CD14-positive monocyte (primary cell): ENCODE measurements at regions not wholly inside any gene's neighbourhood (a gene's known extent, or its start where the extent isn't known, plus 50 kb on each side); places are given as distances from the start of the nearest gene placed in this dataset.

Experiments used
- DNase-seq, 3 donors: peaks; one replicate each; pipeline ENCODE4 v3.0.0-alpha.2; 2011 to 2022
- H2AFZ ChIP-seq: 2 replicates; pipeline ENCODE4 v1.6.0; 2012; ENCODE audit warnings: mild to moderate bottlenecking, low read depth, low read length, inconsistent platforms; ENCODE audit not compliant: insufficient read depth, poor library complexity, severe bottlenecking
- H3K27ac ChIP-seq, 2 donors: 1 replicate in 1 of 2; 2 replicates in 1 of 2; pipeline ENCODE4 v1.5.1; 2012 to 2013; ENCODE audit warnings: low read length in 2 of 2, control low read depth in 1 of 2, inconsistent platforms in 1 of 2, low read depth in 1 of 2, mild to moderate bottlenecking in 1 of 2
- H3K27me3 ChIP-seq, 2 donors: one replicate each; pipeline versions ENCODE4 v1.6.0 to v1.6.1; 2011 to 2013; ENCODE audit warnings: low read length in 2 of 2; ENCODE audit not compliant: control insufficient read depth in 2 of 2, insufficient read depth in 2 of 2
- H3K36me3 ChIP-seq, 2 donors: replicated peaks in 1 of 2; 1 replicate in 1 of 2; 2 replicates in 1 of 2; pipeline versions ENCODE4 v1.5.1 to v1.6.1; 2012 to 2013; ENCODE audit warnings: low read length in 2 of 2, control low read depth in 1 of 2, inconsistent platforms in 1 of 2, mild to moderate bottlenecking in 1 of 2; ENCODE audit not compliant: insufficient read depth in 2 of 2, control insufficient read depth in 1 of 2
- H3K4me1 ChIP-seq, 2 donors: 1 replicate in 1 of 2; 2 replicates in 1 of 2; pipeline versions ENCODE4 v1.5.1 to v1.6.1; 2012 to 2013; ENCODE audit warnings: low read length in 2 of 2, control low read depth in 1 of 2, inconsistent platforms in 1 of 2, mild to moderate bottlenecking in 1 of 2, moderate library complexity in 1 of 2; ENCODE audit not compliant: insufficient read depth in 2 of 2, control insufficient read depth in 1 of 2
- H3K4me2 ChIP-seq: replicated peaks from 2 replicates; pipeline ENCODE3; 2012; ENCODE audit warnings: low read length, moderate library complexity, mild to moderate bottlenecking; ENCODE audit not compliant: poor library complexity, severe bottlenecking; ENCODE audit errors: extremely low read depth
- H3K4me3 ChIP-seq, 3 experiments: fragments of 200-600 bp in 1 of 3; sonication (generic) in 1 of 3; replicated peaks in 1 of 3; 1 replicate in 2 of 3; 2 replicates in 1 of 3; pipeline ENCODE4 v1.5.1; 2011 to 2013; ENCODE audit warnings: low read length in 3 of 3, mild to moderate bottlenecking in 3 of 3, control low read depth in 2 of 3, low read depth in 2 of 3, inconsistent platforms in 1 of 3, moderate library complexity in 1 of 3
- H3K79me2 ChIP-seq: 2 replicates; pipeline ENCODE4 v1.6.0; 2012; ENCODE audit warnings: mild to moderate bottlenecking, control low read depth, inconsistent platforms, low read length, moderate library complexity; ENCODE audit not compliant: insufficient read depth
- H3K9ac ChIP-seq: 2 replicates; pipeline ENCODE4 v1.6.0; 2017; ENCODE audit warnings: low read length, mild to moderate bottlenecking; ENCODE audit not compliant: insufficient read depth, poor library complexity, severe bottlenecking
- H3K9me3 ChIP-seq, 2 donors: replicated peaks in 1 of 2; 1 replicate in 1 of 2; 2 replicates in 1 of 2; pipeline versions ENCODE4 v1.5.1 to v1.6.1; 2012 to 2013; ENCODE audit warnings: low read length in 2 of 2, control low read depth in 1 of 2; ENCODE audit not compliant: control insufficient read depth in 1 of 2, insufficient read depth in 1 of 2
- H4K20me1 ChIP-seq: 2 replicates; pipeline ENCODE4 v1.6.0; 2012; ENCODE audit warnings: mild to moderate bottlenecking, low read length, control low read depth, moderate library complexity; ENCODE audit not compliant: insufficient read depth
- H3K27ac Mint-ChIP-seq, 7 donors: one replicate each; pipeline ENCODE4 v1.8.0; 2020; ENCODE audit warnings: mild to moderate bottlenecking in 7 of 7, mixed read lengths in 7 of 7, moderate library complexity in 6 of 7, inconsistent platforms in 2 of 7
- H3K27me3 Mint-ChIP-seq, 3 donors: one replicate each; pipeline ENCODE4 v1.8.0; 2021 to 2022; ENCODE audit warnings: low read depth in 3 of 3, mild to moderate bottlenecking in 3 of 3, mixed read lengths in 3 of 3, moderate library complexity in 3 of 3, inconsistent platforms in 1 of 3
- H3K36me3 Mint-ChIP-seq, 2 donors: one replicate each; pipeline ENCODE4 v1.8.0; 2020; ENCODE audit warnings: mixed read lengths in 2 of 2, inconsistent platforms in 1 of 2, mild to moderate bottlenecking in 1 of 2
- H3K4me1 Mint-ChIP-seq: one replicate; pipeline ENCODE4 v1.8.0; 2020; ENCODE audit warnings: mild to moderate bottlenecking, mixed read lengths
- H3K4me3 Mint-ChIP-seq, 2 donors: one replicate each; pipeline ENCODE4 v1.8.0; 2020; ENCODE audit warnings: mild to moderate bottlenecking in 2 of 2, mixed read lengths in 2 of 2, moderate library complexity in 1 of 2
- H3K9me3 Mint-ChIP-seq, 7 donors: one replicate each; pipeline ENCODE4 v1.8.0; 2020 to 2022; ENCODE audit warnings: mixed read lengths in 7 of 7, mild to moderate bottlenecking in 6 of 7, moderate library complexity in 6 of 7, inconsistent platforms in 2 of 7
- CTCF ChIP-seq: fragments of 200-600 bp; IDR thresholded peaks from one replicate; pipeline ENCODE4 v1.8.0; 2022; ENCODE audit warnings: antibody characterized with exemption, mild to moderate bottlenecking
- WGBS: methylation state at CpG from one replicate; pipeline ENCODE4 v1.1.5; 2013; ENCODE audit warnings: missing lambda C conversion rate; ENCODE audit not compliant: insufficient coverage; 5-methylcytosine and 5-hydroxymethylcytosine counted together
- intact Hi-C, 2 donors: fragments of 100-400 bp; cut with micrococcal nuclease; formaldehyde crosslinking; loops; one replicate each; pipeline versions ENCODE4 v1.15.0 to v1.15.1; 2023

GRCh38 chr2:116918574-116918973, 895.9 kb upstream of the DDX18 start:
- Histone ChIP-seq H3K4me3 (no peak overlapping the region), H3K4me2 (no peak overlapping the region), H3K27me3 (no peaks in the 10 kb centered on the region), H4K20me1 (no peaks in the 10 kb centered on the region), H3K9me3 (no peaks in the 10 kb centered on the region), H3K79me2 (no peaks in the 10 kb centered on the region), H3K4me1 (no peaks in the 10 kb centered on the region), H2AFZ (no peak overlapping the region), H3K36me3 (no peaks in the 10 kb centered on the region), H3K9ac (no peak overlapping the region), H3K27ac (no peak overlapping the region)
- Mint-ChIP-seq H3K27me3 (no peaks in the 10 kb centered on the region), H3K9me3 (peaks cover 0 to 7% (median 2%) of the 10 kb centered on the region in 7 donors), H3K36me3 (no peaks in the 10 kb centered on the region), H3K27ac (no peak overlapping the region), H3K4me1 (no peaks in the 10 kb centered on the region), H3K4me3 (no peak overlapping the region)
- no peak for DNase-seq
- no peak for TF ChIP-seq CTCF
- intact Hi-C loops: no loop called here
- WGBS: no CpG with 5 or more reads among the region's 4 CpGs

GRCh38 chr2:116922414-116922813, 892.1 kb upstream of the DDX18 start:
- intact Hi-C loops: no loop called here
- Mint-ChIP-seq H3K27me3 (peaks cover 0 to 3% (median 0%) of the 10 kb centered on the region in 3 donors), H3K9me3 (peaks cover 0 to 9% (median 0%) of the 10 kb centered on the region in 7 donors)

More at GRCh38 chr2:116922414-116922813, 892.1 kb upstream of the DDX18 start:
- H3K79me2 ChIP-seq: no peaks in the 10 kb centered on the region
- Mint-ChIP-seq H3K4me1 (no peaks in the 10 kb centered on the region), H3K27ac (no peak overlapping the region), H3K36me3 (no peaks in the 10 kb centered on the region), H3K4me3 (no peak overlapping the region)
- no peaks in the 10 kb centered on the region for H3K27me3 ChIP-seq
- H3K36me3 ChIP-seq: no peaks in the 10 kb centered on the region
- H3K9ac ChIP-seq: no peak overlapping the region
- H2AFZ ChIP-seq: no peak overlapping the region
- TF ChIP-seq CTCF: no peak
- DNase-seq: no peak
- WGBS: no CpG with 5 or more reads among the region's 2 CpGs
- H4K20me1 ChIP-seq: no peaks in the 10 kb centered on the region
- no peaks in the 10 kb centered on the region for H3K4me1 ChIP-seq
- no peak overlapping the region for H3K4me2 ChIP-seq
- no peak overlapping the region for H3K4me3 ChIP-seq
- H3K27ac ChIP-seq: no peak overlapping the region
- H3K9me3 ChIP-seq: no peaks in the 10 kb centered on the region
